ENCODE measurements at regions not wholly inside any gene's neighbourhood (a gene's known extent, or its start where the extent isn't known, plus 50 kb on each side); places are given as distances from the start of the nearest gene placed in this dataset.

DNA sequence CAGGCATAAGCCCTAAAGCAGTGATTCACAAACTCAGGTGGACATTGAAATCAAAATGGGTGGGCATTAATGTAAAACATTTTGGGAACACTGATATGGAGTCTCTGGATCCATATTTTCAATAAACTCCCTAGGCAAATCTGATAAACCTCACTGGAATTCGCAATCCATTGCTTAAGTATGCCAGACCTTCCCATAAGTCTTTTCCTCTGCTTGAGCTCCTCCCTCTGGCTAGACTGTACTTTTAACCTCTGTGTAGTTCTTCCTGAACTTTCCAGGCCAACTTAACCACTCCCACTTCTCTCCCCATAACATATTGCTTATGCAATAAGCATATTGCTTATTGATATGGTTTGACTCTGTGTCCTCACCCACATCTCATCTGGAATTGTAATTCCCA is 629.7 kb upstream of the IMPG1 start:
- no peak for TF ChIP-seq EZH2 (IDR thresholded peaks at IDR 0.05; ENCODE audit: low read length)
- TF ChIP-seq, protein P1, sequence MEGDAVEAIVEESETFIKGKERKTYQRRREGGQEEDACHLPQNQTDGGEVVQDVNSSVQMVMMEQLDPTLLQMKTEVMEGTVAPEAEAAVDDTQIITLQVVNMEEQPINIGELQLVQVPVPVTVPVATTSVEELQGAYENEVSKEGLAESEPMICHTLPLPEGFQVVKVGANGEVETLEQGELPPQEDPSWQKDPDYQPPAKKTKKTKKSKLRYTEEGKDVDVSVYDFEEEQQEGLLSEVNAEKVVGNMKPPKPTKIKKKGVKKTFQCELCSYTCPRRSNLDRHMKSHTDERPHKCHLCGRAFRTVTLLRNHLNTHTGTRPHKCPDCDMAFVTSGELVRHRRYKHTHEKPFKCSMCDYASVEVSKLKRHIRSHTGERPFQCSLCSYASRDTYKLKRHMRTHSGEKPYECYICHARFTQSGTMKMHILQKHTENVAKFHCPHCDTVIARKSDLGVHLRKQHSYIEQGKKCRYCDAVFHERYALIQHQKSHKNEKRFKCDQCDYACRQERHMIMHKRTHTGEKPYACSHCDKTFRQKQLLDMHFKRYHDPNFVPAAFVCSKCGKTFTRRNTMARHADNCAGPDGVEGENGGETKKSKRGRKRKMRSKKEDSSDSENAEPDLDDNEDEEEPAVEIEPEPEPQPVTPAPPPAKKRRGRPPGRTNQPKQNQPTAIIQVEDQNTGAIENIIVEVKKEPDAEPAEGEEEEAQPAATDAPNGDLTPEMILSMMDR (optimal IDR thresholded peaks at IDR 0.05 in 1 of 3, IDR thresholded peaks at IDR 0.05 in 1 of 3, conservative IDR thresholded peaks at IDR 0.05 in 1 of 3; ENCODE audit: extremely low read depth in 1 of 3, insufficient read depth in 2 of 3, low read length in 3 of 3), result no peak
- H3K79me2 ChIP-seq (ENCODE audit: control insufficient read depth, insufficient read depth, low read length), result no peaks in the 10 kb centered on the region
- no peaks in the 10 kb centered on the region for H3K27me3 ChIP-seq (ENCODE audit: control insufficient read depth, extremely low read depth, insufficient read depth, low read length)
- no peaks in the 10 kb centered on the region for H3K9me1 ChIP-seq (ENCODE audit: control insufficient read depth, extremely low read depth, insufficient read depth, low read length)
- peaks cover 13% of the 10 kb centered on the region for H3K4me1 ChIP-seq (ENCODE audit: control insufficient read depth, extremely low read depth, insufficient read depth, low read length)
- H3K4me3 ChIP-seq (ENCODE audit: control insufficient read depth in 2 of 3, extremely low read depth in 1 of 3, insufficient read depth in 2 of 3, low read depth in 1 of 3, low read length in 3 of 3), result no peak overlapping the region
- no peak overlapping the region for H3K27ac ChIP-seq (ENCODE audit: control insufficient read depth, insufficient read depth, low read length)
- FAIRE-seq (peak; percentile 32), DNase-seq (ENCODE audit: low read depth, low spot score) (no peak)
- no peak overlapping the region for H3K9ac ChIP-seq (ENCODE audit: control insufficient read depth, extremely low read depth, insufficient read depth, low read length)
- peak overlapping the region; percentile 11 for H2AFZ ChIP-seq (ENCODE audit: control insufficient read depth, low read length)
- H4K20me1 ChIP-seq (ENCODE audit: control insufficient read depth, extremely low read depth, insufficient read depth, low read length), result no peaks in the 10 kb centered on the region
- dilution Hi-C loops (cut with MboI; ENCODE audit: extremely low pct_ligation_motif_present, low sequenced_read_pairs), result no loop called here
- H3K4me2 ChIP-seq (ENCODE audit: control insufficient read depth, extremely low read depth, insufficient read depth, low read depth, low read length), result no peak overlapping the region
- no peaks in the 10 kb centered on the region for H3K36me3 ChIP-seq (ENCODE audit: control insufficient read depth in 2 of 2, extremely low read depth in 1 of 2, insufficient read depth in 2 of 2, low read length in 2 of 2)
- H3K9me3 ChIP-seq (ENCODE audit: control insufficient read depth, low read depth, low read length), result no peaks in the 10 kb centered on the region

- Histone ChIP-seq H4K20me1 (ENCODE audit: control insufficient read depth, extremely low read depth, insufficient read depth, low read length) (no peaks in the 10 kb centered on the region), H3K27me3 (ENCODE audit: control insufficient read depth, extremely low read depth, insufficient read depth, low read length) (no peaks in the 10 kb centered on the region), H3K9me1 (ENCODE audit: control insufficient read depth, extremely low read depth, insufficient read depth, low read length) (no peaks in the 10 kb centered on the region), H2AFZ (ENCODE audit: control insufficient read depth, low read length) (peak overlapping the region; percentile 45), H3K79me2 (ENCODE audit: control insufficient read depth, insufficient read depth, low read length) (no peaks in the 10 kb centered on the region), H3K4me2 (ENCODE audit: control insufficient read depth, extremely low read depth, insufficient read depth, low read depth, low read length) (no peak overlapping the region), H3K27ac (ENCODE audit: control insufficient read depth, insufficient read depth, low read length) (no peak overlapping the region), H3K9ac (ENCODE audit: control insufficient read depth, extremely low read depth, insufficient read depth, low read length) (no peak overlapping the region), H3K36me3 (ENCODE audit: control insufficient read depth in 2 of 2, extremely low read depth in 1 of 2, insufficient read depth in 2 of 2, low read length in 2 of 2) (no peaks in the 10 kb centered on the region), H3K4me1 (ENCODE audit: control insufficient read depth, extremely low read depth, insufficient read depth, low read length) (peaks cover 13% of the 10 kb centered on the region), H3K9me3 (ENCODE audit: control insufficient read depth, low read depth, low read length) (no peaks in the 10 kb centered on the region), H3K4me3 (ENCODE audit: control insufficient read depth in 2 of 3, extremely low read depth in 1 of 3, insufficient read depth in 2 of 3, low read depth in 1 of 3, low read length in 3 of 3) (no peak overlapping the region)
- dilution Hi-C loops (cut with MboI; ENCODE audit: extremely low pct_ligation_motif_present, low sequenced_read_pairs), result no loop called here
- FAIRE-seq (no peak), DNase-seq (ENCODE audit: low read depth, low spot score) (no peak)
- no peak for TF ChIP-seq EZH2 (IDR thresholded peaks at IDR 0.05; ENCODE audit: low read length)
- TF ChIP-seq, protein P1 (optimal IDR thresholded peaks at IDR 0.05 in 1 of 3, IDR thresholded peaks at IDR 0.05 in 1 of 3, conservative IDR thresholded peaks at IDR 0.05 in 1 of 3; ENCODE audit: extremely low read depth in 1 of 3, insufficient read depth in 2 of 3, low read length in 3 of 3), result peak in 1 of 3 experiments; percentile 50
These were observed 629.1 kb upstream of the IMPG1 start for GRCh38 chr6:76701610-76702009.

Data from keratinocyte (primary cell).